ENCODE measurements at regions not wholly inside any gene's neighbourhood (a gene's known extent, or its start where the extent isn't known, plus 50 kb on each side); places are given as distances from the start of the nearest gene placed in this dataset.

GRCh38 chr18:50456285-50456684 lies 81.4 kb downstream of the SKA1 start:
- TF ChIP-seq TCF7L2 (IDR thresholded peaks at IDR 0.05; ENCODE audit: borderline replicate concordance, extremely low read depth, insufficient read depth, insufficient read length) (no peak), CTCF (IDR thresholded peaks at IDR 0.05 in 2 of 3, conservative IDR thresholded peaks at IDR 0.05 in 1 of 3; ENCODE audit: borderline replicate concordance in 1 of 3, insufficient read depth in 1 of 3, low read depth in 2 of 3, low read length in 2 of 3) (no peak), YY1 (IDR thresholded peaks at IDR 0.05; ENCODE audit: extremely low read depth, insufficient replicate concordance, low read depth, low read length) (no peak), ZBTB33 (IDR thresholded peaks at IDR 0.05; ENCODE audit: extremely low read depth, insufficient replicate concordance, low read length) (no peak), ZFX (IDR thresholded peaks at IDR 0.05) (no peak), EZH2phosphoT487 (IDR thresholded peaks at IDR 0.05; ENCODE audit: borderline replicate concordance) (no peak), EZH2 (IDR thresholded peaks at IDR 0.05) (no peak), EGR1 (IDR thresholded peaks at IDR 0.05; ENCODE audit: low read depth) (no peak), POLR2AphosphoS5 (IDR thresholded peaks at IDR 0.05; ENCODE audit: low read depth, low read length) (no peak), ZNF274 (IDR thresholded peaks at IDR 0.05; ENCODE audit: low read depth, low read length) (no peak), FOSL1 (IDR thresholded peaks at IDR 0.05; ENCODE audit: low read depth) (no peak), POLR2A (IDR thresholded peaks at IDR 0.05; ENCODE audit: borderline replicate concordance, extremely low read depth, insufficient read depth, insufficient read length) (no peak), RAD21 (IDR thresholded peaks at IDR 0.05; ENCODE audit: low read depth) (no peak)
- TF ChIP-seq, protein P1, sequence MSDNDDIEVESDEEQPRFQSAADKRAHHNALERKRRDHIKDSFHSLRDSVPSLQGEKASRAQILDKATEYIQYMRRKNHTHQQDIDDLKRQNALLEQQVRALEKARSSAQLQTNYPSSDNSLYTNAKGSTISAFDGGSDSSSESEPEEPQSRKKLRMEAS (IDR thresholded peaks at IDR 0.05): no peak
